Stimulated activated CD4-positive, alpha-beta T cell treated with anti-CD3 and anti-CD28 coated beads, Interleukin-15, amount 100 ng/mL, for 48 hours (primary cell): ENCODE measurements at regions not wholly inside any gene's neighbourhood (a gene's known extent, or its start where the extent isn't known, plus 50 kb on each side); places are given as distances from the start of the nearest gene placed in this dataset.

Experiments
- DNase-seq, 2 donors: peaks; one replicate each; pipeline ENCODE4 v3.0.0-alpha.2; 2020; ENCODE audit warnings: low read depth in 2 of 2

GRCh38 chr3:24843955-24844354 lies 349.3 kb upstream of the THRB start:
- no peak for DNase-seq

- no peak for DNase-seq
These were observed 351.0 kb upstream of the THRB start for GRCh38 chr3:24845524-24846155.

- DNase-seq: no peak
These were observed 351.7 kb upstream of the THRB start for GRCh38 chr3:24846286-24846860.

DNA sequence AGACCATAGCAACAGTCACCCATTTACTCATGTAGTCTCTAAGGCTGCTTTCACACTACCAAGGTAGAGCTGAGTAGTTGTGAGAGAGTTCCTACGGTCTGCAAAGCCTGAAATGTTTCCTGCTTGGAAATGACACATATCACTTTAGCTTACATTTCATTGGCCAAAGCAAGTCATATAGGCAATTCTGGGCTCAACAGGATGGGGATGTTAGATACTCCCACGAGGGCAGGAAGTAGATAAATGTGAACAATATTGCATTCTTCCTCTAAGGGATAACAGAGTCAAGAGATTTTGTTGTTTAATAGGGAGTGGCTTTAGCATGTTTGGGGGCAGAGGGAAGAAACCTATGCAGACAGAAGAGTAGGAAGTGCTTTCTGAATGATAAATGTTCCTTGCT lies 355.6 kb upstream of the THRB start:
- DNase-seq: no peak

GRCh38 chr3:24853685-24854490 lies 359.2 kb upstream of the THRB start:
- DNase-seq: no peak

DNA sequence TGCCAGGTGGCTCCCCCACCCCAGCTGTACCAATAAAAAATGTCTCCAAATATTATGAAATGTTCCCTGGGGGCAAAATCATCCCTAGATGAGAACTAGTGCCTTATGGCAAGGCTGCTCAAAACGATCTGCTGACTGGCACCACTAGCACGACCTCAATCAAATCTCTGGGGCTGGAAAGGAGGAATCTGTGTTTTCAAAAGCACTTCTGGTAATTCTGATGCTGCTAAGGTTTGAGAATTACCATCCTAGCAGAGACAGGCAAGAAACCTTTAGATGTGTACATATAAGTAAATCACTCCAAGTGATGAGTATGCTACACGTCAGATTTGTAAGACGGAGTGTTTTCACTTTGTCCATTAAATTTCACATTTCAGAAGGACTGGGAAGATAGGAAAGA lies 360.1 kb upstream of the THRB start:
- DNase-seq: no peak

DNA sequence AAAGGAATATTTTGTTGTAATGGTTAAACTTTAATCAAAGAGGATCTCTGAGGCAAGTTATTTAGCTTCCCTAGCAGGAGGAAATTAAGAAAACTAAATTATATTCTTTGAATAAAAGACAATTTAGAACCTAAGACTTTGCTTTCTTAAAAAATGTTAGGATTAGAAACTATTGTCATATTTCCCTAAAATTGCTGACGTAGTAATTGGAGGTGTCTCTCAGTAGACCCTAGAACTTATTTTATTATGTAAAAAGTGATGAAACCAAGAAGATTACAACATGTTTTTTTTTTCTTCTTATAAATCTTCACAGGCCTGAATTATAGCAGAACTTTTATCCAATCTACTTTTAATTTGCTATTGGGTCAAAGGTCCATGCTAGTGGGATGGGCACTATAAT lies 363.3 kb upstream of the THRB start:
- DNase-seq: no peak

DNA sequence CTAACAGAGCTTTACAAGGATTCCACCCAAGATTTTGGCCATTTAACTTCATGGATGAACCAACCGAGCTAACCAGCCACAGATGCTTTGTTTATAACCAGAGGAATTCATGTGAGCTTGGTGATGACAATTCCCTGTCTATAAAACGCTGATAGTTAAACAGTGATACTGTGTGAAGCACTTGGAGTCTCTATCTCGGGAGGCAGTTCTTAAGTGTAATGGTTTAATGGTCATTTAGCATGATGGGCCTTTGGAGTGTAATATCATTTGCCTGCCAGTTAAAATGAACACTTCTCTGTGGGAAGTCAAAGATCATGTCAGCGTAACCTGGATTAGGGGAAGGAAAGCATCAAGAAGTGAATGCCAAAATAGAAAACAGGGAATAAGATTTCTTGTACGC lies 368.6 kb upstream of the THRB start:
- no peak for DNase-seq

DNA sequence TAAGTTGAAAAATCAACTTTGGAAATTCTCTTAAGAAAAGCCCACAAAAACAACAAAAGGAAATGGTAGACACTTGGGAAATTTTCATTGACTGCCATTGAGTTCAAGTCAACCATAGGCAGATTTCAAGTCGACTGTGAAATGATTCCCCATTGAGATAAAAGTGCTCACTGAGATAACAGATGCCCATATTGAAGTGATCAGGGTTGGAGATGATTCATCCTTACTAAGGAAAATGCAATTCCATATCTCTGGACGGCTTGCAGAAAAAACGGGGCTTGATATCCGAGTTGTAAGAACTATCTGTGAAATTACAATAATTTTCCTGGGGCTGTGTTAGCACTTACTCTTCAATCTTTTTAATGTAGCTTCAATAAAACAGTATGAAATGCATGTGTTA lies 373.1 kb upstream of the THRB start:
- no peak for DNase-seq

- no peak for DNase-seq
These were observed 386.6 kb upstream of the THRB start for GRCh38 chr3:24881239-24881638.

GRCh38 chr3:24886501-24886900 lies 391.9 kb upstream of the THRB start:
- DNase-seq: no peak

GRCh38 chr3:24890012-24890411 lies 395.4 kb upstream of the THRB start:
- no peak for DNase-seq

DNA sequence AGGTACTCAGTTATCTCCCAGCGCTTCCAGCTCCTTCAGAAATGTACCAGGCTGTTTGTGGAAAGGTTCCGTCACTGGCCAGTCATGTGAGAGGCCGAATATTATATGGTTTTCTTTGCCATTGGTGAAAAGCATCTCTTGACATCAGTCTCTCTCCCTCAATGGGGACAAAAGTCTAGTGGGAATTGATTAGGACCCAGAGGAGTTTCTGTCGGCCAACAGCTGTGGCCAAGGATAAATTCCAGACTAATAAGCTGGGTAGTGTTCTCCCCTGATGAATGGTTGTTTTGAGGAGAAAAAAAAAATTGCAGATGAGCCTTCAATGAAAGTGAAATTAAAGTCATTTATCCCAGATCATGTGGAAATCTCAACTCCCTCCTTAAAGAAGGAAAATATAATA lies 404.7 kb upstream of the THRB start:
- no peak for DNase-seq

- no peak for DNase-seq
These were observed 405.4 kb upstream of the THRB start for GRCh38 chr3:24899901-24900603.

DNA sequence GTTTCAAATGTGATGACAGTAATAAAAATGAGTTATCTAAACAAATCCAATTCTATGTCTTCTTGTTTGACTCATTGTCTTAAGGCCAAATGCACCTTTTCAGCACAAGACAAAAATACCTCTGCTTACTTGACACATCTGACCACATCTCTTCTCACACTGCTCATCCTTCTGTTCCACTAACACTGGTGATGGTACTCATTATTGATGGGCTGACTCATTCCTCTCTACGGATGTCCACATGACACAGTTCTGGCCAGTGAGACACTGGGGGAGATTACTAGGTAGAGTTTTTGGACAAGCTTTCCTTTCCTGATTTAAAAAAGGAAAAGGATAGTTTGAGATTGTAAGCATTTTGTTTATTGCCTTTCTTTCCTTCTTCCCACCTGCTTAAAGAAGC lies 410.6 kb upstream of the THRB start:
- no peak for DNase-seq

- DNase-seq: no peak
These were observed 412.5 kb upstream of the THRB start for GRCh38 chr3:24907106-24907505.

- no peak for DNase-seq
These were observed 416.4 kb upstream of the THRB start for GRCh38 chr3:24911076-24911475.

DNA sequence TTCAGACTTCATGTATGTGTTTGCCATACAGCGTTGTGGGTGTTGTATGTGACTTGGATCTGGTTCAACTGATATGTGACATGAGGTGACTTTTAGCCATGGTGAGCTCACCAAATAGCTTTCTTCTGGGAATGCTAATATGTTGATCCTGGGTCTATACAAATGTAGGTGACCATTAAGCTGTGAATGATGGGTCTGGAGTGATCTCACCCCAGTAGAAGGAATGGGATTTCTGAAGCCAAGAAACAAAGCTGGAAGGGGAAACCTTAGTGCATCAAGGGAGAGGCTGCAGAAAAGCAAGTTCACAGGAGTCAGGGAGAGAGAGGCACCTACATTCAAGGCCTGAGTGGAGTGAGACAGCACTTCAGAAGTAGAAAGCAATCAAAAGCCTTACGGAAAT lies 421.0 kb upstream of the THRB start:
- DNase-seq: no peak

GRCh38 chr3:24917908-24918307 lies 423.3 kb upstream of the THRB start:
- DNase-seq: no peak

GRCh38 chr3:24923570-24923969 lies 428.9 kb upstream of the THRB start:
- DNase-seq: no peak

DNA sequence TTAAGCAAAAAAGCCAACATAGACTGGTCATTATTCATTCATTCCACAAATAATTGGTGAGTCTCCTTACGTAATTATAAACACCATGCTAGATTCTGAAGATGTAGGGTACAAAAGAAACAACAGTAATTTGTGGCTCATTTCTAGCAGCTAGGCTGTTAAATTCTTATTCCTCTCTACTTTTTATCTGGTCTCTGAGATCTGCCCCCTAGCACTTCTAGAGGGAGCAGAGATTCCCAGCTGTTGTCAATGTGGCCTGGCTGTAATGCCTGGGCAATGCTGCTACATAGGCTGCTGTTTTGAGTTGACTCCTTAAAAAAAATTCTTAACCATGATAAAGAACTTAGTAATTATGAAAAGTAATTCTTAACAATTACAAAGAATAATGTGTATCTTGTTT lies 434.9 kb upstream of the THRB start:
- no peak for DNase-seq

GRCh38 chr3:24933401-24933800 lies 438.8 kb upstream of the THRB start:
- no peak for DNase-seq

- DNase-seq: no peak
These were observed 441.9 kb upstream of the THRB start for GRCh38 chr3:24936574-24936973.
